NT2/D1 (cell line): ENCODE measurements at regions not wholly inside any gene's neighbourhood (a gene's known extent, or its start where the extent isn't known, plus 50 kb on each side); places are given as distances from the start of the nearest gene placed in this dataset.

Source experiments
- DNase-seq: peaks from one replicate; pipeline ENCODE4 v3.0.0-alpha.2; 2011; ENCODE audit warnings: low read depth, low spot score
- H3K27me3 ChIP-seq: 2 replicates; pipeline ENCODE4 v1.6.0; 2011; ENCODE audit warnings: mild to moderate bottlenecking; ENCODE audit not compliant: insufficient read length, insufficient read depth
- H3K36me3 ChIP-seq: 2 replicates; pipeline ENCODE4 v1.6.1; 2011; ENCODE audit warnings: mild to moderate bottlenecking, low read length, mixed read lengths; ENCODE audit not compliant: insufficient read depth, insufficient read length
- H3K4me1 ChIP-seq: 2 replicates; pipeline ENCODE4 v1.5.1; 2011; ENCODE audit not compliant: insufficient read depth, insufficient read length
- H3K4me3 ChIP-seq: 2 replicates; pipeline ENCODE4 v1.5.1; 2011; ENCODE audit warnings: low read depth; ENCODE audit not compliant: insufficient read length
- H3K9ac ChIP-seq: 2 replicates; pipeline ENCODE4 v1.6.0; 2011; ENCODE audit warnings: low read depth; ENCODE audit not compliant: insufficient read length
- H3K9me3 ChIP-seq: 2 replicates; pipeline ENCODE4 v1.5.1; 2011; ENCODE audit warnings: mild to moderate bottlenecking, low read length; ENCODE audit not compliant: insufficient read depth
- SUZ12 ChIP-seq: IDR thresholded peaks from 2 replicates; pipeline ENCODE4 v1.6.1; 2011; ENCODE audit not compliant: insufficient read length, insufficient read depth; ENCODE audit errors: extremely low read depth
- YY1 ChIP-seq: IDR thresholded peaks from 2 replicates; pipeline ENCODE4 v1.6.1; 2011; ENCODE audit not compliant: insufficient read length, insufficient read depth
- ZNF274 ChIP-seq: IDR thresholded peaks from 2 replicates; pipeline ENCODE4 v1.6.1; 2011; ENCODE audit warnings: mild to moderate bottlenecking, low read depth, low read length

- H3K4me1 ChIP-seq: no peaks in the 10 kb centered on the region
- TF ChIP-seq ZNF274 (no peak), YY1 (no peak), SUZ12 (no peak)
- no peaks in the 10 kb centered on the region for H3K9me3 ChIP-seq
- peak; percentile 1 for DNase-seq
- H3K36me3 ChIP-seq: no peaks in the 10 kb centered on the region
- no peaks in the 10 kb centered on the region for H3K27me3 ChIP-seq
- no peak overlapping the region for H3K4me3 ChIP-seq
- H3K9ac ChIP-seq: no peak overlapping the region
These were observed 194.1 kb downstream of the SS18 start for GRCh38 chr18:25896178-25896780.

- Histone ChIP-seq H3K9ac (no peak overlapping the region), H3K4me1 (no peaks in the 10 kb centered on the region), H3K4me3 (no peak overlapping the region), H3K27me3 (no peaks in the 10 kb centered on the region), H3K9me3 (no peaks in the 10 kb centered on the region), H3K36me3 (no peaks in the 10 kb centered on the region)
- DNase-seq: no peak
- TF ChIP-seq SUZ12 (no peak), ZNF274 (no peak), YY1 (no peak)
These were observed 194.9 kb downstream of the SS18 start for GRCh38 chr18:25895518-25895917.

GRCh38 chr18:25886283-25886682, 204.1 kb downstream of the SS18 start:
- Histone ChIP-seq H3K4me3 (no peak overlapping the region), H3K9me3 (no peaks in the 10 kb centered on the region), H3K36me3 (no peaks in the 10 kb centered on the region), H3K27me3 (no peaks in the 10 kb centered on the region), H3K4me1 (no peaks in the 10 kb centered on the region), H3K9ac (no peak overlapping the region)
- no peak for TF ChIP-seq YY1
- TF ChIP-seq ZNF274: no peak
- no peak for TF ChIP-seq SUZ12
- no peak for DNase-seq

GRCh38 chr18:25883091-25883490, 207.3 kb downstream of the SS18 start:
- Histone ChIP-seq H3K4me3 (no peak overlapping the region), H3K9ac (no peak overlapping the region), H3K27me3 (no peaks in the 10 kb centered on the region), H3K9me3 (no peaks in the 10 kb centered on the region), H3K36me3 (no peaks in the 10 kb centered on the region), H3K4me1 (no peaks in the 10 kb centered on the region)
- no peak for TF ChIP-seq SUZ12
- TF ChIP-seq ZNF274: no peak
- TF ChIP-seq YY1: no peak
- DNase-seq: no peak

- Histone ChIP-seq H3K4me3 (no peak overlapping the region), H3K9ac (no peak overlapping the region), H3K9me3 (no peaks in the 10 kb centered on the region), H3K4me1 (no peaks in the 10 kb centered on the region), H3K36me3 (no peaks in the 10 kb centered on the region), H3K27me3 (no peaks in the 10 kb centered on the region)
- DNase-seq: no peak
- TF ChIP-seq YY1 (no peak), SUZ12 (no peak), ZNF274 (no peak)
These were observed 209.3 kb downstream of the SS18 start for GRCh38 chr18:25881149-25881548.

GRCh38 chr18:25880441-25880840, 210.0 kb downstream of the SS18 start:
- Histone ChIP-seq H3K27me3 (no peaks in the 10 kb centered on the region), H3K9ac (no peak overlapping the region), H3K9me3 (no peaks in the 10 kb centered on the region), H3K4me3 (no peak overlapping the region), H3K36me3 (no peaks in the 10 kb centered on the region), H3K4me1 (no peaks in the 10 kb centered on the region)
- TF ChIP-seq SUZ12 (no peak), ZNF274 (no peak), YY1 (no peak)
- no peak for DNase-seq

GRCh38 chr18:25876330-25876948, 214.0 kb downstream of the SS18 start:
- Histone ChIP-seq H3K9ac (no peak overlapping the region), H3K4me3 (no peak overlapping the region), H3K9me3 (no peaks in the 10 kb centered on the region), H3K4me1 (no peaks in the 10 kb centered on the region), H3K36me3 (no peaks in the 10 kb centered on the region), H3K27me3 (no peaks in the 10 kb centered on the region)
- DNase-seq: no peak
- TF ChIP-seq YY1 (no peak), ZNF274 (no peak), SUZ12 (no peak)
